ENCODE measurements at regions not wholly inside any gene's neighbourhood (a gene's known extent, or its start where the extent isn't known, plus 50 kb on each side); places are given as distances from the start of the nearest gene placed in this dataset.
"Not testable (repeated sequence)": the region's sequence is repeated elsewhere in the genome, so short reads cannot be mapped to it uniquely, and the experiment has no call there.

DNA sequence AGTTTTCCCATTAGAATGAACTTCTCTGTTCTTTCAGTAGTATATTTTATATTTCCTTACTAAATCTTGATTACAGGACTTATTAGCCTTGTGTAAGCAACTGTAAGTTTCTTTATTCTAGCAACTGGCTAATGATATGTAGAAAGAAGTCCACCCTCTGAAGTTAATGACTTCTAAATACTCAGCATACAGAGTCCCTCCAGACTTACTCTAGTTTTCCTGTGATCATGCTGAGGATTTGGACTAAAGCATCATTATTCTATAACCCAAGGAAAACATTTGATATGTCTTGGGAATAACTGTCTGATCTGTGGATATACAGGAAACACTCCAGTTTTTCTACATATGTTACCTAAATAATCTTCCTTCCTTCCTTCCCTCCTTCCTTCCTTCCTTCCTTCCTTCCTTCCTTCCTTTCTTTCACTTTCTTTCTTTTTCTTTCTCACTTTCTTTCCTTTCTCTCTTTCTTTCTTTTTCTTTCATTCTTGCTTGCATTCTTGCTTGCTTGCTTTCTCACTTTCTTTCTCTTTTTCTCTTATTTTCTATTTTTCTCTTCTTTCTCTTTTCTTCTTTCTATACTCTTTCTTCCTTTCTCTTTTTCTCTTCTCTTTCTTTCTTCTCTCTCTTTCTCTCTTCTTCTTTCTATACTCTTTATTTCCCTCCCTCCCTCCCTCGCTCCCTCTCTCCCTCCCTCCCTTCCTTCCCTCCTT is 297.6 kb upstream of the MTPN start:
- Histone ChIP-seq H3K4me3 (ENCODE audit: low read length) (no peak overlapping the region), H3K36me3 (ENCODE audit: control insufficient read depth, low read depth, low read length) (no peaks in the 10 kb centered on the region), H3K4me1 (ENCODE audit: control insufficient read depth, low read depth, low read length) (no peaks in the 10 kb centered on the region), H3K27me3 (ENCODE audit: control insufficient read depth, insufficient read depth, low read length) (no peaks in the 10 kb centered on the region), H3K9me3 (ENCODE audit: control insufficient read depth, low read depth, low read length) (no peaks in the 10 kb centered on the region), H3K9ac (ENCODE audit: low read length) (no peak overlapping the region), H3K27ac (ENCODE audit: low read length) (no peak overlapping the region)

GRCh38 chr7:136272934-136273333 is 295.8 kb upstream of the MTPN start:
- Histone ChIP-seq H3K4me3 (ENCODE audit: low read length) (no peak overlapping the region), H3K36me3 (ENCODE audit: control insufficient read depth, low read depth, low read length) (no peaks in the 10 kb centered on the region), H3K27ac (ENCODE audit: low read length) (no peak overlapping the region)

DNA sequence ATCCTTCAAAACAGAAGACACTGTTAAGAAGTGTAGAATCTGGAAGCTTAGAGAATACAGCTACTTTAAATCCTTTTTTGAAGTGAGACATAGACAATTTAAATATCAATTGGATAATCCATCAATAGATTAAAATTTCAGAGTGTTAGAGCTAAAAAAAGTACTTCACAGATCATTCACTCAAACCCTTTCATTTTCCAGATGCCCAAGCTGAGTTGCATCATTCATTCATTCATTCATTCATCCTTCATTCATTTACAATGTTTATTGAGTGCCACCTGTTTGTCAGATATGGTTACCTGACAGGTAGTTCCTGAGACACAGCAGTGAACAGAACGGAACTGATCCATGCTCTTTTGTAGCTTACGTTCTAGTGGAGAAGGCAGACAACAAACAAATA is 290.7 kb upstream of the MTPN start:
- Histone ChIP-seq H3K36me3 (ENCODE audit: control insufficient read depth, low read depth, low read length) (no peaks in the 10 kb centered on the region), H3K27me3 (ENCODE audit: control insufficient read depth, insufficient read depth, low read length) (no peaks in the 10 kb centered on the region), H3K9me3 (ENCODE audit: control insufficient read depth, low read depth, low read length) (peaks cover 19% of the 10 kb centered on the region), H3K4me1 (ENCODE audit: control insufficient read depth, low read depth, low read length) (no peaks in the 10 kb centered on the region), H3K9ac (ENCODE audit: low read length) (no peak overlapping the region), H3K4me3 (ENCODE audit: low read length) (no peak overlapping the region), H3K27ac (ENCODE audit: low read length) (no peak overlapping the region)

More at GRCh38 chr7:136272934-136273333, 295.8 kb upstream of the MTPN start:
- H3K4me1 ChIP-seq (ENCODE audit: control insufficient read depth, low read depth, low read length) = no peaks in the 10 kb centered on the region
- H3K9ac ChIP-seq (ENCODE audit: low read length) = no peak overlapping the region
- H3K9me3 ChIP-seq (ENCODE audit: control insufficient read depth, low read depth, low read length) = no peaks in the 10 kb centered on the region
- no peaks in the 10 kb centered on the region for H3K27me3 ChIP-seq (ENCODE audit: control insufficient read depth, insufficient read depth, low read length)

DNA sequence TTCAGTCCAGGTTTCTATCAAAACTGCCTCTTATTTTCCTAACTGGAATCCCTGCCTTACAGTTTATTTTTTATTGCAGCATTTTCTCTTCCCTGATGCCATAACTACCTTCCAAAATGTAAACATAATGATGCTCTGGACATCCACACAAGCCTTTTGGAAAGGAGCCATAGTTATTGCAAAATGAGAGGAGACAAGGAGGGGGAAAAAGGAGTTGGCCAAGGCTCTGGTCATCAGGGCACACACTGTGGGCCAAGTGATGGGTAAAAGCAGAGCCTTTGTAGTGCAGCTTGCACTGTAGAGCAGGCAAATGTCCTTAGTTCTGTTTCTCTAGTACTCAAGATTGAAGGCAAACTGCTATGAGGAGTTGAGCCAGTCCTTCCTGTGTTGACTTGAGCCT is 289.3 kb upstream of the MTPN start:
- H3K9me3 ChIP-seq (ENCODE audit: control insufficient read depth, low read depth, low read length) = peaks cover 19% of the 10 kb centered on the region
- no peaks in the 10 kb centered on the region for H3K36me3 ChIP-seq (ENCODE audit: control insufficient read depth, low read depth, low read length)
- H3K9ac ChIP-seq (ENCODE audit: low read length) = no peak overlapping the region
- H3K4me3 ChIP-seq (ENCODE audit: low read length) = no peak overlapping the region
- H3K27ac ChIP-seq (ENCODE audit: low read length) = no peak overlapping the region
- H3K27me3 ChIP-seq (ENCODE audit: control insufficient read depth, insufficient read depth, low read length) = no peaks in the 10 kb centered on the region
- H3K4me1 ChIP-seq (ENCODE audit: control insufficient read depth, low read depth, low read length) = no peaks in the 10 kb centered on the region

DNA sequence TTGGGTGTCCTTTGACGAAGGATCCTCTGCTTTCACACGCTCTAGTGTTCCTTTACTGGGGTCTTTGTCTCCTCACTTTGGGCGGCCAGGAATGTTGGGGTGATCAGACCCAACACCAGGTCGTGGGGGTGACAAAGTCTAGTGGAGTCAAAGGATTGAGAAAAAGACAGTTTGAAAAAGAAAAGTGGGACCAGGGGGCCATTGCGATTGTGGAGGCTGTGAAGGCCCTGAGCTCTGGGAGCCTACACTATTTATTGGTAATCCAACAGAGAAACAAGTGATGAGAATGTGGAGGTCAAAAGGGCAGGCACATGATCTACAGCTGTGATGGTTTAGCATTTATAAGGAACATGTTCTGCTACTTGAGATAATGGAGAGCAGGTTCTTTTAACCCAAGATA is 287.1 kb upstream of the MTPN start:
- H3K27ac ChIP-seq (ENCODE audit: low read length); H3K9ac ChIP-seq (ENCODE audit: low read length); H3K36me3 ChIP-seq (ENCODE audit: control insufficient read depth, low read depth, low read length); H3K27me3 ChIP-seq (ENCODE audit: control insufficient read depth, insufficient read depth, low read length); H3K4me1 ChIP-seq (ENCODE audit: control insufficient read depth, low read depth, low read length); H3K4me3 ChIP-seq (ENCODE audit: low read length): not testable (repeated sequence)
- peaks cover 33% of the 10 kb centered on the region for H3K9me3 ChIP-seq (ENCODE audit: control insufficient read depth, low read depth, low read length)

GRCh38 chr7:136263112-136263860 is 286.1 kb upstream of the MTPN start:
- peaks cover 33% of the 10 kb centered on the region for H3K9me3 ChIP-seq (ENCODE audit: control insufficient read depth, low read depth, low read length)
- H3K27ac ChIP-seq (ENCODE audit: low read length); H3K9ac ChIP-seq (ENCODE audit: low read length); H3K4me1 ChIP-seq (ENCODE audit: control insufficient read depth, low read depth, low read length); H3K36me3 ChIP-seq (ENCODE audit: control insufficient read depth, low read depth, low read length); H3K4me3 ChIP-seq (ENCODE audit: low read length); H3K27me3 ChIP-seq (ENCODE audit: control insufficient read depth, insufficient read depth, low read length): not testable (repeated sequence)

GRCh38 chr7:136260591-136260990 is 283.4 kb upstream of the MTPN start:
- H3K9ac ChIP-seq (ENCODE audit: low read length); H3K27ac ChIP-seq (ENCODE audit: low read length); H3K36me3 ChIP-seq (ENCODE audit: control insufficient read depth, low read depth, low read length); H3K4me1 ChIP-seq (ENCODE audit: control insufficient read depth, low read depth, low read length); H3K4me3 ChIP-seq (ENCODE audit: low read length); H3K27me3 ChIP-seq (ENCODE audit: control insufficient read depth, insufficient read depth, low read length): not testable (repeated sequence)
- H3K9me3 ChIP-seq (ENCODE audit: control insufficient read depth, low read depth, low read length) = peaks cover 26% of the 10 kb centered on the region

DNA sequence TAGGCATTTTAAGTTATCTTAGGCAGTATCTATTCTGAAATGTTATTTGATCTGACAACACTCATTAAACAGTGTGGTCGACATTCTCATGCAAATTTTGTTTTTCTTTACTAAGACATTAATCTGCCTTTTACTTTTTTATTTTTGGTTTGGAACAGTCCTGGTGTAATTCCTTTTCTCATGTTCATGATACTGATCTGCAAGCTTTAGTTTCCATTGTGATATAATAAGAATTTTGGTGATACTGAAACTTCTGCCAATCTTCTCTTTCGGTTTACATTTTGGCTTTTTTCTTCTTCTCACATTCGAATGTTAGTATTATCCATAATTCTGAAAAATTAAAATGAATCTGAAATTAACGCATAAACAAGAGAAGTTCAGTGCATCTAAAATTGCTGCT is 281.9 kb upstream of the MTPN start:
- no peaks in the 10 kb centered on the region for H3K4me1 ChIP-seq (ENCODE audit: control insufficient read depth, low read depth, low read length)
- no peaks in the 10 kb centered on the region for H3K36me3 ChIP-seq (ENCODE audit: control insufficient read depth, low read depth, low read length)
- H3K9ac ChIP-seq (ENCODE audit: low read length) = no peak overlapping the region
- no peak overlapping the region for H3K4me3 ChIP-seq (ENCODE audit: low read length)
- peaks cover 14% of the 10 kb centered on the region for H3K9me3 ChIP-seq (ENCODE audit: control insufficient read depth, low read depth, low read length)
- H3K27ac ChIP-seq (ENCODE audit: low read length) = no peak overlapping the region
- H3K27me3 ChIP-seq (ENCODE audit: control insufficient read depth, insufficient read depth, low read length) = no peaks in the 10 kb centered on the region

GRCh38 chr7:136256491-136256890 is 279.3 kb upstream of the MTPN start:
- H3K4me3 ChIP-seq (ENCODE audit: low read length) = no peak overlapping the region
- no peaks in the 10 kb centered on the region for H3K27me3 ChIP-seq (ENCODE audit: control insufficient read depth, insufficient read depth, low read length)
- H3K4me1 ChIP-seq (ENCODE audit: control insufficient read depth, low read depth, low read length) = no peaks in the 10 kb centered on the region
- H3K9ac ChIP-seq (ENCODE audit: low read length) = no peak overlapping the region
- H3K9me3 ChIP-seq (ENCODE audit: control insufficient read depth, low read depth, low read length) = peaks cover 14% of the 10 kb centered on the region
- H3K27ac ChIP-seq (ENCODE audit: low read length) = no peak overlapping the region
- H3K36me3 ChIP-seq (ENCODE audit: control insufficient read depth, low read depth, low read length) = no peaks in the 10 kb centered on the region

DNA sequence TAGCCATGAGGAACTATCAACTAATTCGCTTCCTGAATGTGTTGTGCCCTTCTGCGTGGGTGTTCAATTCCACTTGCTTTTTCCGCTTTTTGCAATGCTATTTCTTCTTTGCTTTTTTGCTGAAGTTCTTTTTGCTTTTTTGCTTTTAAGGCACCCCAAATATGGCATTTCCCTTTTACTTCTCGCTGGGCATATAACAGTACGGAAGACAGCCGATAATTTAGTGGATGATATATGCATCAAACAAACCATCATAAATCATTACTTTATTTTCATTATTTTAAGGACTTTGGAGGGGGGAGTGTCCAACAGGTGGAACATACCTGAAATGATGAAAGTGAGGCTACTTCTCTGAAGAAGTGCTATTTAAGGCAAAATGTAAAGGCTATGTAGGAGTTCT is 277.0 kb upstream of the MTPN start:
- Histone ChIP-seq H3K27ac (ENCODE audit: low read length) (no peak overlapping the region), H3K9ac (ENCODE audit: low read length) (no peak overlapping the region), H3K9me3 (ENCODE audit: control insufficient read depth, low read depth, low read length) (no peaks in the 10 kb centered on the region), H3K4me3 (ENCODE audit: low read length) (no peak overlapping the region), H3K27me3 (ENCODE audit: control insufficient read depth, insufficient read depth, low read length) (no peaks in the 10 kb centered on the region), H3K36me3 (ENCODE audit: control insufficient read depth, low read depth, low read length) (no peaks in the 10 kb centered on the region), H3K4me1 (ENCODE audit: control insufficient read depth, low read depth, low read length) (no peaks in the 10 kb centered on the region)

DNA sequence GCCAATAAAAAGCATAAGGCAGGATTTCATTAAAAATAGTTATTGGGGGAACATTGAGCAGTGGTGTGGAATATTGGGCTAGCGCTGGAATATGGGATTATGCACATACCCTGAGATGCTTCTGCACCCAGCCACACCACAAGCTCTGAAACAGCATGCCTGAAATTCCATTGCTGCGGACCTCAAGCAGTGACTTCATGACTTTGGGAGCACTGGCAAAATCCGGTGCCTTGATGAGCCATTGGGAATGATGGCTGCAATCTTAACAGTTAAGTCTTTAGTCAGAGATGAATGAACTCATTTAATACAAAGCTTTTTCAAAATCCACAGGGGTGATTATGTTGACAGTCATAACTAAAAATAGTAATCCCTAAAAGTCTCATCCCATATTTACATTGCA is 274.7 kb upstream of the MTPN start:
- Histone ChIP-seq H3K4me1 (ENCODE audit: control insufficient read depth, low read depth, low read length) (no peaks in the 10 kb centered on the region), H3K9ac (ENCODE audit: low read length) (no peak overlapping the region), H3K4me3 (ENCODE audit: low read length) (no peak overlapping the region), H3K36me3 (ENCODE audit: control insufficient read depth, low read depth, low read length) (no peaks in the 10 kb centered on the region), H3K27me3 (ENCODE audit: control insufficient read depth, insufficient read depth, low read length) (no peaks in the 10 kb centered on the region), H3K27ac (ENCODE audit: low read length) (no peak overlapping the region), H3K9me3 (ENCODE audit: control insufficient read depth, low read depth, low read length) (no peaks in the 10 kb centered on the region)

- no peak overlapping the region for H3K9ac ChIP-seq (ENCODE audit: low read length)
- no peaks in the 10 kb centered on the region for H3K36me3 ChIP-seq (ENCODE audit: control insufficient read depth, low read depth, low read length)
- H3K27me3 ChIP-seq (ENCODE audit: control insufficient read depth, insufficient read depth, low read length) = no peaks in the 10 kb centered on the region
- no peaks in the 10 kb centered on the region for H3K4me1 ChIP-seq (ENCODE audit: control insufficient read depth, low read depth, low read length)
- no peak overlapping the region for H3K27ac ChIP-seq (ENCODE audit: low read length)
- H3K9me3 ChIP-seq (ENCODE audit: control insufficient read depth, low read depth, low read length) = no peaks in the 10 kb centered on the region
- no peak overlapping the region for H3K4me3 ChIP-seq (ENCODE audit: low read length)
Observed at GRCh38 chr7:136247211-136247610, 270.1 kb upstream of the MTPN start.
